ENCODE measurements at regions not wholly inside any gene's neighbourhood (a gene's known extent, or its start where the extent isn't known, plus 50 kb on each side); places are given as distances from the start of the nearest gene placed in this dataset.

DNA sequence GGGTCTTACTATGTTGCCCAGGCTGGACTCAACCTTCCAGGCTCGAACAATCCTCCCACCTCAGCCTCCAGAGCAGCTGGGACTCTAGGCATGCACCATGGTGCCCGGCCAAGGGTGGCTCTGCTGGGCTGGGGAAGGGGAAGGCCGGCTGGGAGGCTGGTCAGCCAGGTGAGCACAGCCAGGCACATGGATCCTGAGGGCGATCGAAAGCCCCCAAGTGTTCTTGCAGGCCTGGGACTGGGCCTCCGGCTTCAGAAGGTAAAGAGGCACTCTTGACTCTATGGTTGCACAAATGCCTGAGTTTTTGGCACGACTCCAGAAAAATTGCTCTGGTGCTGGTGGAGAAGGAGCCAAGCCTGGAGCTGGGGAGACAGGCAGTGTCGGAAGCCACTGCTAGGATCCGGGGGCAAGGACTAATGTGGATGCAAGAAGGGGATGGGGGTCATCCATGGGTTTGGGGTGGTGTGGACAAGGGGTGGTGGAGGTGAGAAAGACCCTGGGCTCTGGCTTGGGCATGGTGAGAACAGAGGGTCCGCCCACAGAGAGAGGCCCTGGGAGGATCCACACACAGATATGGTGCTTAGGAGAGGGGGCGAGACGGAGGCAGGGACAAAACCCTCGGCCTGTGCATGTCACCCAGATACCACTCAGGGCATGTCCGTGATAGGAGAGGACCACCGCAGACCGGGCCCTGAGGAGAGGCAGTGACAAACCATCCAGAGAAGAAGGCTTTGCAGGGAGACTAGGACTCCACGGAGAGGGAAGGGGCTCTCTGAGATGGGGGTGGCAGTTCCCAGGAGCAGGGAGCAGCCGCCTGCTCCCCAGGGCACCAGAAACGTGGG lies 51.1 kb upstream of the COL5A1 start:
- ATAC-seq, result no peak
- TF ChIP-seq, protein P1, sequence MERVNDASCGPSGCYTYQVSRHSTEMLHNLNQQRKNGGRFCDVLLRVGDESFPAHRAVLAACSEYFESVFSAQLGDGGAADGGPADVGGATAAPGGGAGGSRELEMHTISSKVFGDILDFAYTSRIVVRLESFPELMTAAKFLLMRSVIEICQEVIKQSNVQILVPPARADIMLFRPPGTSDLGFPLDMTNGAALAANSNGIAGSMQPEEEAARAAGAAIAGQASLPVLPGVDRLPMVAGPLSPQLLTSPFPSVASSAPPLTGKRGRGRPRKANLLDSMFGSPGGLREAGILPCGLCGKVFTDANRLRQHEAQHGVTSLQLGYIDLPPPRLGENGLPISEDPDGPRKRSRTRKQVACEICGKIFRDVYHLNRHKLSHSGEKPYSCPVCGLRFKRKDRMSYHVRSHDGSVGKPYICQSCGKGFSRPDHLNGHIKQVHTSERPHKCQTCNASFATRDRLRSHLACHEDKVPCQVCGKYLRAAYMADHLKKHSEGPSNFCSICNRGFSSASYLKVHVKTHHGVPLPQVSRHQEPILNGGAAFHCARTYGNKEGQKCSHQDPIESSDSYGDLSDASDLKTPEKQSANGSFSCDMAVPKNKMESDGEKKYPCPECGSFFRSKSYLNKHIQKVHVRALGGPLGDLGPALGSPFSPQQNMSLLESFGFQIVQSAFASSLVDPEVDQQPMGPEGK (CRISPR knock-in tag; IDR thresholded peaks at IDR 0.05; ENCODE audit: borderline replicate concordance), result no peak
- no peak for TF ChIP-seq ZFP30 (CRISPR knock-in tag; IDR thresholded peaks at IDR 0.05)

DNA sequence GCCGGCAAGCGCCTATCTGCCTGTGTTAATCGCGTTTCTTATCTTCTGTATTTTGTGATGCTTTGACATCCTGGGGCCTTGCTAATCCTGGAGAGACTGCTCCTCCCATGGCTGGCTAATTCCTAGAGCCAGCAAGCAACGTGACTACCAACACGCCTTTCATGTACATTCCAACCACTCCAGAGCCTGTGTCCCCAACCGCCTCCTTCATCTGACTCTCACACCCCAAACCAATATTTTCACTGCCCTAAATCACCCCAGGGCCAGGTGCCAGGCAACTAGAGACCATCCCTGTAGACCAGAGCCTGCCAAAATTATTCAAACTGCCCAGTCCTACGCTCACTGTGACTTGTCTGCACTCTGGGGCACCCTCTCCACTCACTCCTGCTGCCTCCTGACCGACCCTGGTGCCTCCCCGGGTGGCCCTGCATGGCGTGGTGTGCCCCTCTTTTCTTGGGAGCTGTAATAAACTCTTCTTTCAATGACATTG lies 50.5 kb upstream of the COL5A1 start:
- ATAC-seq, result no peak

DNA sequence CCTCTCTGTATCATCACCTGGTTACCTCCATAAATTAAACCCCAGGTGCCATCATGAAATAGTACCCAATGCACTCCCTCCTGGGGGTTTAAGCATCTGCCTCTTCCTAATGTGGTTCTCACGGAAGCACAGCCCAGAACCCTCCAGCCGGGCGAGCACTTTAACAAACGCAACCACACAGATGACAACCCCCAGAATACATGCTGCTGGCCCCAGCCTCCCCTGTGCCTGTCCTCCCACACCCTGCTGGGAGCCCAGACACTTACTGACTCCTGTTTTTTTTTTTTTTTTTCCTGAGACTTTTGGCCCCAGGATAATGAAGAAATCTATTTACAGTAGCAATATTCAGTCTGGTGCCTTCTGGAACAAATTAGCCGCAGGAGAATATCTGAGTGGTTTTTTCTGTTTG lies 50.0 kb upstream of the COL5A1 start:
- no peak for ATAC-seq
- TF ChIP-seq ZNF70 (CRISPR knock-in tag; IDR thresholded peaks at IDR 0.05), result no peak
- no peak for TF ChIP-seq RARB (CRISPR knock-in tag; IDR thresholded peaks at IDR 0.05)
- TF ChIP-seq, protein P2, sequence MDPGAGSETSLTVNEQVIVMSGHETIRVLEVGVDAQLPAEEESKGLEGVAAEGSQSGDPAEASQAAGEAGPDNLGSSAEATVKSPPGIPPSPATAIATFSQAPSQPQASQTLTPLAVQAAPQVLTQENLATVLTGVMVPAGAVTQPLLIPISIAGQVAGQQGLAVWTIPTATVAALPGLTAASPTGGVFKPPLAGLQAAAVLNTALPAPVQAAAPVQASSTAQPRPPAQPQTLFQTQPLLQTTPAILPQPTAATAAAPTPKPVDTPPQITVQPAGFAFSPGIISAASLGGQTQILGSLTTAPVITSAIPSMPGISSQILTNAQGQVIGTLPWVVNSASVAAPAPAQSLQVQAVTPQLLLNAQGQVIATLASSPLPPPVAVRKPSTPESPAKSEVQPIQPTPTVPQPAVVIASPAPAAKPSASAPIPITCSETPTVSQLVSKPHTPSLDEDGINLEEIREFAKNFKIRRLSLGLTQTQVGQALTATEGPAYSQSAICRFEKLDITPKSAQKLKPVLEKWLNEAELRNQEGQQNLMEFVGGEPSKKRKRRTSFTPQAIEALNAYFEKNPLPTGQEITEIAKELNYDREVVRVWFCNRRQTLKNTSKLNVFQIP (CRISPR knock-in tag; IDR thresholded peaks at IDR 0.05; ENCODE audit: borderline replicate concordance, low read depth), result no peak
- TF ChIP-seq ZFP30 (CRISPR knock-in tag; IDR thresholded peaks at IDR 0.05), result no peak
- no peak for TF ChIP-seq BACH2 (CRISPR knock-in tag; IDR thresholded peaks at IDR 0.05; ENCODE audit: borderline replicate concordance)
- TF ChIP-seq GLIS3 (CRISPR knock-in tag; IDR thresholded peaks at IDR 0.05), result no peak

More for the DNA sequence above, 50.5 kb upstream of the COL5A1 start:
- TF ChIP-seq RARB (CRISPR knock-in tag; IDR thresholded peaks at IDR 0.05), result no peak
- no peak for TF ChIP-seq ZNF565 (CRISPR knock-in tag; conservative IDR thresholded peaks at IDR 0.05; ENCODE audit: low read depth)
- no peak for TF ChIP-seq GLIS3 (CRISPR knock-in tag; IDR thresholded peaks at IDR 0.05)
- TF ChIP-seq, protein P1 (CRISPR knock-in tag; IDR thresholded peaks at IDR 0.05; ENCODE audit: borderline replicate concordance), result no peak
- no peak for TF ChIP-seq ARNTL (CRISPR knock-in tag; IDR thresholded peaks at IDR 0.05; ENCODE audit: borderline replicate concordance, low read depth)
- TF ChIP-seq ZFP30 (CRISPR knock-in tag; IDR thresholded peaks at IDR 0.05), result no peak

All from SK-N-SH treated with all-trans-retinoic acid at 6 μM for 48 hours (cell line).